ENCODE measurements at regions not wholly inside any gene's neighbourhood (a gene's known extent, or its start where the extent isn't known, plus 50 kb on each side); places are given as distances from the start of the nearest gene placed in this dataset.
"Not testable (repeated sequence)": the region's sequence is repeated elsewhere in the genome, so short reads cannot be mapped to it uniquely, and the experiment has no call there.

GRCh38 chr4:71211748-71212147 is 127.1 kb upstream of the SLC4A4 start:
- DNase-seq, result no peak

- no peak for DNase-seq
These were observed 126.6 kb upstream of the SLC4A4 start for GRCh38 chr4:71212216-71212615.

GRCh38 chr4:71214578-71214977 is 124.2 kb upstream of the SLC4A4 start:
- DNase-seq, result no peak

GRCh38 chr4:71216316-71216959 is 122.4 kb upstream of the SLC4A4 start:
- no peak for DNase-seq

GRCh38 chr4:71217688-71218087 is 121.1 kb upstream of the SLC4A4 start:
- DNase-seq, result no peak

GRCh38 chr4:71220848-71221247 is 118.0 kb upstream of the SLC4A4 start:
- DNase-seq, result not testable (repeated sequence)

- DNase-seq, result no peak
These were observed 117.0 kb upstream of the SLC4A4 start for GRCh38 chr4:71221510-71222466.

- DNase-seq, result no peak
These were observed 116.2 kb upstream of the SLC4A4 start for GRCh38 chr4:71222661-71223060.

- no peak for DNase-seq
These were observed 109.1 kb upstream of the SLC4A4 start for GRCh38 chr4:71229477-71230270.

- DNase-seq, result no peak
These were observed 108.3 kb upstream of the SLC4A4 start for GRCh38 chr4:71230271-71231128.

- peak; percentile 1 for DNase-seq
These were observed 107.4 kb upstream of the SLC4A4 start for GRCh38 chr4:71231129-71232055.

- DNase-seq, result no peak
These were observed 106.8 kb upstream of the SLC4A4 start for GRCh38 chr4:71232056-71232430.

- no peak for DNase-seq
These were observed 106.0 kb upstream of the SLC4A4 start for GRCh38 chr4:71232846-71233245.

GRCh38 chr4:71235311-71236201 is 103.3 kb upstream of the SLC4A4 start:
- DNase-seq, result no peak

GRCh38 chr4:71236226-71236625 is 102.6 kb upstream of the SLC4A4 start:
- DNase-seq, result no peak

GRCh38 chr4:71237641-71238040 is 101.2 kb upstream of the SLC4A4 start:
- no peak for DNase-seq

- DNase-seq, result no peak
These were observed 99.5 kb upstream of the SLC4A4 start for GRCh38 chr4:71239365-71239764.

- DNase-seq, result no peak
These were observed 98.7 kb upstream of the SLC4A4 start for GRCh38 chr4:71240094-71240493.

GRCh38 chr4:71241501-71242288 is 97.1 kb upstream of the SLC4A4 start:
- DNase-seq, result no peak

All from activated gamma-delta T cell (primary cell).